ENCODE measurements at regions not wholly inside any gene's neighbourhood (a gene's known extent, or its start where the extent isn't known, plus 50 kb on each side); places are given as distances from the start of the nearest gene placed in this dataset.
"Not testable (repeated sequence)": the region's sequence is repeated elsewhere in the genome, so short reads cannot be mapped to it uniquely, and the experiment has no call there.

- not testable (repeated sequence) for DNase-seq
Measured at GRCh38 chr20:1742049-1742434, 84.5 kb upstream of the SIRPG start.

DNA sequence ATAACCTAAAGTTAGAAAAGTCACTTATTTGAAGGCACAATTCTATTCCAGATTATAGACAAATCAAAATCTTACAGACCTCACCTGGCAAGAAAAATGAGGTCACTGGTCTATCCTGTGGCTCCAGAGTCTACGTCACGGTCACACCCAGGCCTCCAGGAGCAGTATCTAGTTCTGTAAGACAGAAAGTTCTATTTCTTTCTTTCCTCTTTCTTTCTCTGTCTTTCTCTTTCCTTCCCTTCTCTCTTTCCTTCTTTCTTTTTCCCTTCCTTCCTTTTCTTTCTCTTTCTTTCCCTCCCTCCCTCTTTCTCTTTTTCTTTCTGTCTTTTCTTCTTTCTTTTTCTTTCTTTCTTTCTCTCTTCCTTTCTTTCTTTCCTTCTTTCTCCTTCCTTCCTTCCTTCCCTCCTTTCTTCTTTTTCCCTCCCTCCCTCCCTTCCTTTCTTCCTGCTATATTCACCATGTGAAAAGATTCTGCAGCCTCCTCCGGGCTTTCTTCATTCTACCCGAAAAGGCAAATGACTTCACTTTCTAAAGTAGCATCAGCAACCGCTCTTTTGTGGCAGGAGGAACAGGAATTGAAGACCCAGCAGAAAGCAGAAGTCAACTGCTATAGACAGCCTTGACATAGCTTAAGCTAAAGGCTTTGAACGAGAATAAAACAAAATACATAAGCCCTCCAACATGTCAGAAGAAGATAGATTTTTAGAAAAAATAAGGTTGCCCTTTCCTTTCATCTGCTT, 83.9 kb upstream of the SIRPG start:
- DNase-seq: no peak

DNA sequence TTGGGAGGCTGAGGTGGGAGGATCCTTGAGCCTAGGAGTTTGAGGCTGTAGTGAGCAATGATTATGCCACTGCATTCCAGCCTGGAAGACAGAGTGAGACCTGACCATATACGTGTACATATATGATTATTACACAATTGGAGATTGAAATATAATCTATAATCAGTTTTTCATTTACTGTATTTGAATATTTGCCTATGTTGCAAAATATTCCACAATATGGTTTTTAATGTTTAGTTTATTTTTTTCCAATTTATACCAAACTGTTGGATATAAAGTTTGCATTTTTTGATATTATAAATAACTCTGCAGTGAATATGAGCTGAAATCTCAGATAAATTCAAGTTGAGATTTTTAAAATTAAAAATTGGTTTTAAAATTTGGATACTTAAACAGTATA, 79.6 kb upstream of the SIRPG start:
- no peak for DNase-seq

GRCh38 chr20:1735417-1736089, 78.0 kb upstream of the SIRPG start:
- no peak for DNase-seq

GRCh38 chr20:1734269-1734858, 76.8 kb upstream of the SIRPG start:
- DNase-seq: no peak

GRCh38 chr20:1731828-1732375, 74.3 kb upstream of the SIRPG start:
- DNase-seq: not testable (repeated sequence)

DNA sequence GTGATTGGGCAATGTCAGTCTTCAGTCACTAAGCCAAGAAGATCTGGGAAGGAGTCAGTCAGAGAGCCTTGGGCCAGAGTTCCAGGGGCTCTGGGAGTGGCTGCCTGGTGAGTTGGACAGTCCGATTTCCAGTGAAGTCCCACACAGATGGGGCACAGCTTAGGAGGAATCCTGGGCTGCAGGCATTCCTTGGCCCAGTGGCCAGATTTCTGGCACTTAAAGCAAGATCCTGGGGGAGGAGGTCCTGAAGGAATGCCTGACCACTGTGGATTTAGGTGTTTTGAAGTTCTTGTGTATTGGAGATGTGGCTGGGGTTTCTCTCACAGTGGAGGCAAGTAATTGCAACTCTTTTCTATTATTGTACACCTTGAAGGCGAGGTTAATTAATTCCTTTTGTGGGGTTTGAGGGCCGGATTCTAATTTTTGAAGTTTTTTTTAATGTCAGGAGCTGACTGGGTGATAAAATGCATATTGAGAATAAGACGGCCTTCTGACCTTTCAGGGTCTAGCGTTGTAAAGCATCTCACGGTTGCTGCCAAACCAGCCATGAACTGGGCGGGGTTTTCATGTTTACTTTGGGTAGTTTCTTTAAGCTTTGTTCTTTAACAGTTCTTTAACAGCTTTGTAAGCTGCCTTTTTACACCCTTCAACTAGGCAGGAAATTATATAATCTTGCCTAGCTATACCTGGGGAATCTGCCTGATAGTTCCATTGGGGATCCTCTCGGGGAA, 73.6 kb upstream of the SIRPG start:
- DNase-seq: not testable (repeated sequence)

GRCh38 chr20:1727303-1727702, 69.7 kb upstream of the SIRPG start:
- DNase-seq: not testable (repeated sequence)

- no peak for DNase-seq
Measured at GRCh38 chr20:1724901-1725300, 67.3 kb upstream of the SIRPG start.

GRCh38 chr20:1722513-1723050, 65.0 kb upstream of the SIRPG start:
- no peak for DNase-seq

DNA sequence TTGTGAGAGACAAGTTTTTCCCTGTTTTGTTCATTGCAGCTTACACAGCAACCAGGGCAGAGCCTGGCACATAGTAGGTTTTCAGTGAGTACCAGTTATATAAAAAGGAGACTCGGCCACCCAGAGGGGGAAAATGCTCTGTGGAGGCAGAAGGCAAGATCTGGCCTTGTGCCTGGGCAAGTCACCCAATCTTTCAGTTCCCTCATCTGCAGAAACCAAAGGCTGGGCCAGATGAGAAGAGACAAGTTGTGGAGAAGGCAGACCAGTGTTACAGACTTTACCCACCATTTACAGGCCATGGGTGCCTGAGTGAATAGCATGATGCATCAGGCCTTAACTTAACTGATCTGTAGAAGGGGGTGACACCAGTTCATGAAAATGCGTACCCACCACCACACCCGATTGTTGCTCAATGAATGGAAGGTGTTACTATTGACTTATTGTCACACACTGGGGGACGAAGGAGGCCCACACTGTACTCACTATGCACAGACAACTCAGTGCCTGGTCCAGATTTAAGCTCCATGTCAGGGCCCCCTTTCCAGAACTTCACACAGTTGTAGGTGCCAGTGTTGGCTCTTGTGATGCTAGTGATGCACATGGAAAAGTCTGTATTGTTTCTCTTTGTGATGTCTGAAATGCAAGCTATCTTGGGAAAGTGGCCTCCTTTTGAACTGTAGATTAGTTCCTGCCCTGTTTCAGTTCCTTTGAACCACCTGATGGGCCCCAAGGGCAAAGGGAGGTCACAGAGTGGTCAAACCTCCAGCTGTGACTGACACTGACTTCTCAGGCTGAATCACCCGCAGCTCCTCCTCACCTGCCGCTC, 64.3 kb upstream of the SIRPG start:
- DNase-seq: no peak

GRCh38 chr20:1720845-1721475, 63.4 kb upstream of the SIRPG start:
- no peak for DNase-seq

- DNase-seq: no peak
Measured at GRCh38 chr20:1720226-1720625, 62.6 kb upstream of the SIRPG start.

- no peak for DNase-seq
Measured at GRCh38 chr20:1718604-1719384, 61.2 kb upstream of the SIRPG start.

GRCh38 chr20:1712634-1713624, 55.4 kb upstream of the SIRPG start:
- DNase-seq: no peak

DNA sequence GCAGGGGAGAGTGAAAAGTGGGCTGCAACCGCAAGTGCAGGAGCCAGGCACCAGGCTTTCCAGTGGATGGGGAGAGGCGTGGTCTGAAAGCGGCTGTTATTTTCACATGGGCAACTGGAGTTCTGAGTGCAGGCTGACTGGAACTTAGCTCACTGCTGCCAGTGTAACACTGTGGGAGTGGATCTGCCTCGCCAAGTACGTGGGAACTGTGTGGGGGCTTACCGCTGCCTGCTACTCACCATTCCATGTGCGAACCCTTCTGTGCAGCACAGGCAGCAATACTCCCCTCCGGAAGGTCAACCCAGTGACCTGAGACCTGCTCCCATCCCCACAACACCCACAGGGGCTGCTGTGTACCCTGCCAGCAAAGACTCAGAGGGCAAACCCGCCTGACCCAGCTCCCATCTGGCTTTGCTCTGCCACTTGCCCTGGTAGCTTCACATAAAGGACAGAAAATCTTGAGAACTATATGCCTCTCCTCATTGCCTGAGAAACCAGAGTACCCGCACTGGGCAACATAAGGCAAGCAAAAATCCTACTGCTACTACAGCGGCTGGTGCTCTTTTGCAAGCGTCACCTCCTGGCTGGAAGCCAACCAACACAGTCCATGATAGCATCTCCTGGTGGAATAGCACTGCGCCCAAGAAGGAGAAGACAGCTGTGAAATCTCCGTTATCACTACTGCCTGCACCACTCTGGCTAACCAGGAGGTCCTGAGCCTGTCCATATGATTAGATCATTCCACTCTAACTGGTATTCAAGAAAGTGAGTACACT, 54.4 kb upstream of the SIRPG start:
- DNase-seq: no peak

DNA sequence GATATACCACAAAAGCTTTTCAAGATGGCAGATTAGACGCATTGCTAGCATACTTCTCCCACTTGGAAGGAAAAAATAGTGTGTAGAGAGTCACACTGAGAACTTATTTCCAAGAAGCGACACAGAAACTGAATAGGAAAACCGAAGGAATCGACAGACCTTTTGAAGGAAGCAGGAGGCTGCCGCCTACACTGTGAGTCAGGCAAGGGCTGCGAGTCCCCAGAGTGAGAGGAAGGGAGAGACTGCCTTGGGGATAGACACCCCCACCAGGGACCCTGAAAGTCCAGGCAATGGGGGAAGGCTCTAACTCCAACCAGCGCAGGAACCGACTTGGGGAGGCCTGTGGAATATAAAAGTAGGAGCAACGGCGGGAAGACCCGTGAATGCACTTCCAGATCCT, 53.7 kb upstream of the SIRPG start:
- DNase-seq: no peak

GRCh38 chr20:1710484-1710883, 52.9 kb upstream of the SIRPG start:
- DNase-seq: no peak

All from NCI-H510A (cell line).